WERI-Rb-1 (cell line): ENCODE measurements at regions not wholly inside any gene's neighbourhood (a gene's known extent, or its start where the extent isn't known, plus 50 kb on each side); places are given as distances from the start of the nearest gene placed in this dataset.

Experiments used
- DNase-seq: peaks from one replicate; pipeline ENCODE4 v3.0.0-alpha.2; 2020
- H3K27ac ChIP-seq: fragments of 250-450 bp; sonication (Bioruptor Pico); 2 replicates; pipeline ENCODE4 v1.5.1; 2020; ENCODE audit warnings: mild to moderate bottlenecking, moderate library complexity
- H3K27me3 ChIP-seq: fragments of 250-450 bp; sonication (Bioruptor Pico); 2 replicates; pipeline ENCODE4 v1.5.1; 2021; ENCODE audit warnings: mild to moderate bottlenecking, low read depth, moderate library complexity; ENCODE audit not compliant: insufficient read depth, severe bottlenecking
- H3K36me3 ChIP-seq: fragments of 250-450 bp; sonication (Bioruptor Pico); 2 replicates; pipeline ENCODE4 v1.5.1; 2020; ENCODE audit warnings: mild to moderate bottlenecking, moderate library complexity
- H3K4me3 ChIP-seq: 2 replicates; pipeline ENCODE4 v1.5.1; 2011; ENCODE audit warnings: low read depth, mild to moderate bottlenecking, control low read depth, low read length
- H3K9me3 ChIP-seq: fragments of 250-450 bp; sonication (Bioruptor Pico); 2 replicates; pipeline ENCODE4 v1.5.1; 2021; ENCODE audit warnings: mild to moderate bottlenecking, moderate library complexity; ENCODE audit not compliant: severe bottlenecking
- TF ChIP-seq, protein P1 (sequence below): IDR thresholded peaks from 2 replicates; pipeline ENCODE4 v1.5.1; 2011; ENCODE audit warnings: low read depth, mild to moderate bottlenecking, control low read depth, inconsistent platforms, low read length

GRCh38 chr16:48659940-48660339, 50.0 kb upstream of the N4BP1 start:
- TF ChIP-seq, protein P1, sequence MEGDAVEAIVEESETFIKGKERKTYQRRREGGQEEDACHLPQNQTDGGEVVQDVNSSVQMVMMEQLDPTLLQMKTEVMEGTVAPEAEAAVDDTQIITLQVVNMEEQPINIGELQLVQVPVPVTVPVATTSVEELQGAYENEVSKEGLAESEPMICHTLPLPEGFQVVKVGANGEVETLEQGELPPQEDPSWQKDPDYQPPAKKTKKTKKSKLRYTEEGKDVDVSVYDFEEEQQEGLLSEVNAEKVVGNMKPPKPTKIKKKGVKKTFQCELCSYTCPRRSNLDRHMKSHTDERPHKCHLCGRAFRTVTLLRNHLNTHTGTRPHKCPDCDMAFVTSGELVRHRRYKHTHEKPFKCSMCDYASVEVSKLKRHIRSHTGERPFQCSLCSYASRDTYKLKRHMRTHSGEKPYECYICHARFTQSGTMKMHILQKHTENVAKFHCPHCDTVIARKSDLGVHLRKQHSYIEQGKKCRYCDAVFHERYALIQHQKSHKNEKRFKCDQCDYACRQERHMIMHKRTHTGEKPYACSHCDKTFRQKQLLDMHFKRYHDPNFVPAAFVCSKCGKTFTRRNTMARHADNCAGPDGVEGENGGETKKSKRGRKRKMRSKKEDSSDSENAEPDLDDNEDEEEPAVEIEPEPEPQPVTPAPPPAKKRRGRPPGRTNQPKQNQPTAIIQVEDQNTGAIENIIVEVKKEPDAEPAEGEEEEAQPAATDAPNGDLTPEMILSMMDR, result no peak
- Histone ChIP-seq H3K27me3 (no peaks in the 10 kb centered on the region), H3K9me3 (peaks cover 5% of the 10 kb centered on the region), H3K4me3 (no peak overlapping the region), H3K36me3 (no peaks in the 10 kb centered on the region), H3K27ac (no peak overlapping the region)
- DNase-seq, result no peak
